ENCODE measurements at regions not wholly inside any gene's neighbourhood (a gene's known extent, or its start where the extent isn't known, plus 50 kb on each side); places are given as distances from the start of the nearest gene placed in this dataset.

GRCh38 chr16:51550800-51551347, 399.8 kb upstream of the SALL1 start:
- no peak overlapping the region for H3K4me3 ChIP-seq (ENCODE audit: control insufficient read depth, low read depth, low read length)
- TF ChIP-seq CTCF (conservative IDR thresholded peaks at IDR 0.05; ENCODE audit: control insufficient read depth, insufficient read depth, low read depth, low read length): no peak
- DNase-seq (ENCODE audit: low read depth): no peak

- H3K4me3 ChIP-seq (ENCODE audit: control insufficient read depth, low read depth, low read length): no peak overlapping the region
- no peak for TF ChIP-seq CTCF (conservative IDR thresholded peaks at IDR 0.05; ENCODE audit: control insufficient read depth, insufficient read depth, low read depth, low read length)
- no peak for DNase-seq (ENCODE audit: low read depth)
Observed at GRCh38 chr16:51549836-51550235, 398.8 kb upstream of the SALL1 start.

- no peak for DNase-seq (ENCODE audit: low read depth)
- H3K4me3 ChIP-seq (ENCODE audit: control insufficient read depth, low read depth, low read length): no peak overlapping the region
- TF ChIP-seq CTCF (conservative IDR thresholded peaks at IDR 0.05; ENCODE audit: control insufficient read depth, insufficient read depth, low read depth, low read length): no peak
Observed at GRCh38 chr16:51545951-51546350, 394.9 kb upstream of the SALL1 start.

GRCh38 chr16:51544851-51545467, 393.9 kb upstream of the SALL1 start:
- no peak for DNase-seq (ENCODE audit: low read depth)
- TF ChIP-seq CTCF (conservative IDR thresholded peaks at IDR 0.05; ENCODE audit: control insufficient read depth, insufficient read depth, low read depth, low read length): no peak
- no peak overlapping the region for H3K4me3 ChIP-seq (ENCODE audit: control insufficient read depth, low read depth, low read length)

GRCh38 chr16:51543971-51544370, 392.9 kb upstream of the SALL1 start:
- TF ChIP-seq CTCF (conservative IDR thresholded peaks at IDR 0.05; ENCODE audit: control insufficient read depth, insufficient read depth, low read depth, low read length): no peak
- no peak overlapping the region for H3K4me3 ChIP-seq (ENCODE audit: control insufficient read depth, low read depth, low read length)
- DNase-seq (ENCODE audit: low read depth): no peak

GRCh38 chr16:51542981-51543815, 392.1 kb upstream of the SALL1 start:
- no peak overlapping the region for H3K4me3 ChIP-seq (ENCODE audit: control insufficient read depth, low read depth, low read length)
- TF ChIP-seq CTCF (conservative IDR thresholded peaks at IDR 0.05; ENCODE audit: control insufficient read depth, insufficient read depth, low read depth, low read length): no peak
- no peak for DNase-seq (ENCODE audit: low read depth)
